ENCODE measurements at regions not wholly inside any gene's neighbourhood (a gene's known extent, or its start where the extent isn't known, plus 50 kb on each side); places are given as distances from the start of the nearest gene placed in this dataset.

DNA sequence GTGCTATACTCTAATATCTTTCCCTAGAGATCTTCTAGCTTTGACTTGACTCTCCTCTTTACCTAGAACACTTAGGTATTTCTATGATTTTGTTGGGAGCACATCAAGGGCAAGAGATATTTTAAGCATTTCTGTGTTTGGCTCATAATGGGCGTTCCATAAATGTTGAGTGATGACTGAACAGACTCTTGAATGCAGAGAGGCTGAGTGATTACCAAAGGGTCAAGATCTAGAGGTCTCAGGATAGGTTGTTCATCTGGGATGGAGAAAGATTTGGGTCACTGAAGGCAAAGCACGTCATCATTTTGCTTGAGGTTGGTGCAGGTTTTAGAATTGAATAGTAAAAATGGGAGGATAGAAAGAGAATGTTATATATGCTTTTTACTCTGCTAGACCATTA is 705.4 kb upstream of the B3GALT2 start:
- no peak for TF ChIP-seq EZH2phosphoT487 (IDR thresholded peaks at IDR 0.05; ENCODE audit: borderline replicate concordance)
- TF ChIP-seq, protein P1, sequence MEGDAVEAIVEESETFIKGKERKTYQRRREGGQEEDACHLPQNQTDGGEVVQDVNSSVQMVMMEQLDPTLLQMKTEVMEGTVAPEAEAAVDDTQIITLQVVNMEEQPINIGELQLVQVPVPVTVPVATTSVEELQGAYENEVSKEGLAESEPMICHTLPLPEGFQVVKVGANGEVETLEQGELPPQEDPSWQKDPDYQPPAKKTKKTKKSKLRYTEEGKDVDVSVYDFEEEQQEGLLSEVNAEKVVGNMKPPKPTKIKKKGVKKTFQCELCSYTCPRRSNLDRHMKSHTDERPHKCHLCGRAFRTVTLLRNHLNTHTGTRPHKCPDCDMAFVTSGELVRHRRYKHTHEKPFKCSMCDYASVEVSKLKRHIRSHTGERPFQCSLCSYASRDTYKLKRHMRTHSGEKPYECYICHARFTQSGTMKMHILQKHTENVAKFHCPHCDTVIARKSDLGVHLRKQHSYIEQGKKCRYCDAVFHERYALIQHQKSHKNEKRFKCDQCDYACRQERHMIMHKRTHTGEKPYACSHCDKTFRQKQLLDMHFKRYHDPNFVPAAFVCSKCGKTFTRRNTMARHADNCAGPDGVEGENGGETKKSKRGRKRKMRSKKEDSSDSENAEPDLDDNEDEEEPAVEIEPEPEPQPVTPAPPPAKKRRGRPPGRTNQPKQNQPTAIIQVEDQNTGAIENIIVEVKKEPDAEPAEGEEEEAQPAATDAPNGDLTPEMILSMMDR (IDR thresholded peaks at IDR 0.05 in 2 of 3, conservative IDR thresholded peaks at IDR 0.05 in 1 of 3; ENCODE audit: borderline replicate concordance in 1 of 3, insufficient read depth in 1 of 3, low read depth in 2 of 3, low read length in 2 of 3): no peak

Data from HCT116 (cell line).